GM19455 (cell line): ENCODE measurements at regions not wholly inside any gene's neighbourhood (a gene's known extent, or its start where the extent isn't known, plus 50 kb on each side); places are given as distances from the start of the nearest gene placed in this dataset.

ENCODE experiments used
- ATAC-seq: cut with Tn5 transposase; IDR thresholded peaks from one replicate; pipeline ENCODE4 v1.9.1; 2021; ENCODE audit not compliant: unreplicated experiment

DNA sequence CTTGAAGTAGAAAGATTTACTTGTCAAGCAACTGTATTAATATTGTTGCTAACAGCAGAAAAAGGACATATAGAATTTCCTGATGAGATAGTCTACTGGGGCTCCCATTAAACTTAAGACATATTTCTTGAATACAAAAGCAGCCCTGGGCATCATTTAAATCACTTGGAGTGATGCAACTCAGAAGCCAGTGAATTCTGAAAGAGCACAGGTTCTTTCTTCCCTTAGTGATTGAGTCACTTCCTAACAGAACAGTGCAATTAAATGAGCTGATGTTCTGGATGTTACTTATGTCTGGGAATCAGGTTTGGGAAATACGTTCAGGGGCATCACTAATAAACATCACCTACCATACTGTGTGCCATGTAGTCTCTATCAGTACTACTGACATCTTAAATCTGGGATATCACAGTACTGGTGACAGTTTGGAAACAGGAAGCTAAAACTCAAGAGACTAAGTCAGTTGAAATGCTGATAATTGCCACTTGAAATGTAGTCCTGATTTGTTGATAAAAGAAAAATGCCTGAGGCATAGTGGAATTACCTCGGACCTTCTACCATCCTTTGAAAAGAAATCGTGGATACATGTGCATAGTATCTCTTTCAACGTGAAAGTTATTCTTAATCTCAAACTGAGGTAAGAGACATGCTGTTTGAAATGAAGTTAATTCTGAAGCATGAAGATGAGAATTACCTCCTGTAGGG is 249.2 kb upstream of the GPRIN3 start:
- no peak for ATAC-seq

DNA sequence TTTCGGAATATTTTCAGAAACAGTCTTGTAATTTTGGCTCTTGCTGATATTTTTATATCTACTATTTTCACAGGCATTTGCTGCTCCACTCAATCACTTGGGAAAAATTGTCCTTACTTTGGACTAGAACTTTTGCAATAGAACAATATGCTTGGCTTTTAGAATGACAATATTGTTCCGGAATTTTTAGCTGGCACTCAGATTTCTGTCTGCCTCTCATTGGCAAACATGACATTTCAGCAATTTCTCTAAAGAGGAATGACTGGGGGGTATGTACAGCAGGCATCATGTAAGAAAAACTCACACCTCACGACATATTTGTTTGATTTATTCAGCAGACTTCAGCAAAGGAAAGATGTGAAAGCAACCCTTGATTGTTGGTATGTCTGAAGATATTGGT is 243.6 kb upstream of the GPRIN3 start:
- no peak for ATAC-seq

DNA sequence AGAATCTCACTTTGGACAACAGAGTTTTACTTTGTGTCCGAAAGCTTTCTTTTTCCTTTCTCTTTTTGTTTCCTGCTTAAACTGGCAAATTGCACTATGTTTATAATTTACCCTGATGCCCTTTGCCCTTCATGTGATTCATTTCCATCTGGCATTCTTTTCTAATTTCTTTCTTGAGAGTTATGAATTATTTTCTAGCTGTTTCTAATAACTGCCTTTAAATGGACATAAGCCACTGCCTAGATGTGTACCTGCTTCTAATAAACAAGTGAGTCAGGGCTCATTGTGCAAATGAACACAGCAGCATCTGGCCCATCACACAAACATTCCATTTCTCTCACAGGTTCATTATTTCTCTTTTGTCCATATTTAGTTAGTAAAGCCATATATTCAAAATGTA is 242.3 kb upstream of the GPRIN3 start:
- ATAC-seq = no peak

DNA sequence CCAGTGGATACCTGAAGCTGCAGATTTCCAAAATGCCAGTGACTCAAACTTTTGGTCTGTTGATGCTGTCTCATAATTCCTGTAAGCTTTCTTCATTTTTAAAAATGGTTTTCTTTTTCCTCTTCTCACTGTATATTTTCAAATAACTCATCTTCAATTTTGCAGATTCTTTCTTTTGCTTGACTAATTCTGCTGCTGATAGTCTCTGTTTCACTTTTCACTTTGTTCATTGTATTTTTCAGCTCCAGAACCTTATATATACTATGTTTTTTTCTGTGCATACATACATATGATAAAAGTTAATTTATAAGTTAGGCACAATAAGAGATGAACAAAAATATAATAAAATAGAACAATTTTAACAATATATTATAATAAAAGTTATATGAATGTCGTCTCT is 237.7 kb upstream of the GPRIN3 start:
- no peak for ATAC-seq

DNA sequence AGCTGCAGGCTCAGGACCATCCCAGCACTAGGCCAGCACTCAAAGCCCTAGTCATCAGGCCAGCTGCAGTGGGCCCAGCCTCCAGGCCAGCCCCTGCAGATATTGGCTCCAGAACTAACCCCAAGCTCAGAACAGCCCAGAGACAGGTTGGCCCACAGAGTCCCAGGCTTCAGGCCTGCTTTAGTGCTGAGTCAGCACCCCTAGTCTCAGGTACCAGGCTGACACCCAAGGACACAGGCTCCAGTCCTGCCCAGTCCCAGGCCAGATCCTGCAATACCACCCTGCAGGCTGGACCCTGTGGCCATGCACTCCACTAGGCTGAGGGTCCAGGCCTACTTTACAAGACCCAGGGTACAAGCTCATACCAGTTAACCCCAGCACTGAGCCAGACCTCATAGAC is 234.4 kb upstream of the GPRIN3 start:
- no peak for ATAC-seq

DNA sequence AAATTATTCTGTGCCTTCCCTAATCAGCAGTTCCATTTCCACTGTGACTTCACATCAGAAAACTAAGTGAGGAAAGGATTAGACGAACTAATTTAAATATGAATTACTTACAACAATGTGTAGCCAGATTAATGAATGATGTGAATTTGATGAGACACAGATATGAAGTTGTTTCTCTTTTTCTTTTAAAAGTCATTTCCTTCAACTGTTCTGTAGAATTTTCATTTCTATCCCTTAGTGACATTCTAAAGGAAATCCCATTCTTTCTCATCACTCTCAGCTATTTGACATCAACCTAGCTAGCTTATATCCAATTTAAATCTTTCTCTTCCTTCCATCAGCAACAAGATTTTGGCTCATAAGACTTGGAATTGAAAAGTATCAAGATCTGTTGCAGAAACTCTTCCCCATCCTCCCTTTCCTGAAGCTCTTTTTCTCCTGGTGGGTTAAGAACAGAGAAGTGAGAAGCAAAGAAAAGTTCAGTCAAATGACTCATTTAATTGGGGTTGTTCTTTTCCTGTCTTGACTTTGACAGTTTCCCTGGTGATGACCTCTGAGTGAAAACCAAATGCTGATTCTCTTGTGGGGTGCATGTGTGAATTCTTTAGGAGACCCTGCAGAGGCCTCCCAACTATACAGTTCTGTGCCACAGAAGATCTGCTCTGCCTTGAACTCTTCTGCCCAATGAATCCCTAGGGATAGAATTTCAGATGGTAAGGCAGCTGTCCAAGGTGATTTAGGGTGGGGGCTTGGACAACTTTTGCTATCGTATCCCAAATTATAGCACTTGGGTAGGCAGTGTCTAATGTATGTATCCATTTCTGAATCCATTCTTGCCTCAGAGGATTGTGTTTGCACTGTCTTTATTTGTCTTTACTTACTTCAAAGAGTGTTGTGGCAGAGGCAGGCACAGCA is 232.5 kb upstream of the GPRIN3 start:
- ATAC-seq = no peak

DNA sequence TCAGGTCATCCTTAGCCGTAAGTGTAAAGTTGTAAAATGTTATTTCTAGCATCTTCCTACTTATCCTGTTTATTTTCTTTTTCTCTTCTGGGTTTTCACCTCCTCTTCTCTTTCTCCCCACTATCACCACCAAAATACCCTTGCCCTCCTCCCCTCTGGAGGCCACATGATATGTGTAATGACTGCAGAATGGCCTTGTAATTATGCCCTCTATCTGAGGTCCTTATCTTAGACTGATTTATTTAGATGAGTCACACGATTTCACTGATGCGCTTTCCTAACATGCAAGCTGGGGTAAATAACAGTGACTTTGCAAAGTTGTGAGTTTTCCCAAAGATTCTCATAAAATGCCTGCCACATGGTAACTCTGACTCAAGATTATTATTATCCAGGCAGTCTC is 231.8 kb upstream of the GPRIN3 start:
- no peak for ATAC-seq

DNA sequence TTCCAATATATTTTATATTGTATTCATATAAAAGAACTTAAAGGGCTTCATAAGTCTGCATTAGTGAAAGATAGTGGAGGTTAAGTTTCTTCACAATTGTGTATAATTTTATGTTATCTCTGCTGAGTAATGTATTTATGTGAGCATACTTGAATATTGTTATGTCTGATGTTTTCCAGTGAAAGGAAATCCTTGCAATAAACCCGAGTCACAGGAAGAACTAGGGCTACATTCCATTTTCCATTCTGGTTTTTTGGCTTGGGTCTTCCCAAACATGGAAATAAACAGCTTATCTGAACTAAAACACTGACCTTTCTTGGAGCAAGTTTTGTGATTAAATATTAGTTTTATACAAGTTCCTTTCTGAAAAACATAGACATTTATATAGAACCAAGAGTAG is 231.3 kb upstream of the GPRIN3 start:
- ATAC-seq = no peak

DNA sequence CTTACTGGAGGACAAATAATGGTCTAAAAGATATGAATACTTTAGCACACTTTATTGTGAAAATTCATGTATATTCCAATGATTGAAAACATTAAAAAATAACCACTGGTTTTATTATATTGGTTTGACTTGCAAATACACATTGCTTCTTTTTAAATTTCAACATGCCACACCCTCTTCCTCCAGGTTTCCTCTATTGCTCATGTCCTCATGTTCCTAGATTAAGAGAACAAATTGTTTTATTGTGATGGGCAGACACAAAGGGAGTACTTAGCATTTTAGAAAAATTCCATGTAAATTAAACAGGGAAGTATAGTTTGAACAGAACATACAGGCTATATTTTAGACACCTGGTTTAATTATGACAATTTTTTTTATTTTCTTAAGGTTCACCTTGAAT is 230.6 kb upstream of the GPRIN3 start:
- ATAC-seq = no peak

DNA sequence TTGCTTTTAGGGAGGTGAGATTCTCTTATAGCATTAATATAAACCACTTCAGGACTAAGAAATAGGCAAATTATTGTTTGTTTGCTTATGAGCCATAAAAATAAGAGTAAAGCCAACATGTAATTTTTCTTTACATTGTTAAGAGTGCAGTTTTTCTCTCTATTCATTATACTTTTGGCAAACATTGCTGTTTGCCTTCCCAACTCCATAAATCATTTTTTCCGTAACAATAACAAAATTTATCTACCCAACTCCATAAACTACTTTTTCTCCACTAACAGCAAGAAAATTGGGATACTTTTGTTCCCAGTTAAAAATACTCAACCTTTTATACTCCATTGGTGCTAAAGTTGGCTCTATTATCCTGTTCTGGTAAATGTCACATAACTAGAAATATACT is 229.7 kb upstream of the GPRIN3 start:
- ATAC-seq = no peak

DNA sequence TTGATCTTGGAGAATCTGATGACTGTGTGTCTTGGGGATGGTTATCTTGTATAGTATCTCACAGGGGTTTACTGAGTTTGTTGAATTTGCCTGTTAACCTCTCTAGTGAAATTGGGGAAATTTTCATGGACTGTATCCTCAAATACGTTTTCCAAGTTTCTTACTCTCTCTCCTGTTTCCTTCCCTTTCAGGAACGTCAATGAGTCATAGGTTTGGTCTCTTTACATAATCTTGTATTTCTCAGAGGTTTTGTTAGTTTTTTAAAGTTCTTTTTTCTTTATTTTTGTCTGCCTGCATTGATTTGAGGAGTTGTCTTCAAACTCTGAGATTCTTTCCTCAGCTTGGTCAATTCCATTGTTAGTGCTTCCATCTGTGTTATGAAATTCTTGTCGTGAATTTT is 227.7 kb upstream of the GPRIN3 start:
- ATAC-seq = no peak

DNA sequence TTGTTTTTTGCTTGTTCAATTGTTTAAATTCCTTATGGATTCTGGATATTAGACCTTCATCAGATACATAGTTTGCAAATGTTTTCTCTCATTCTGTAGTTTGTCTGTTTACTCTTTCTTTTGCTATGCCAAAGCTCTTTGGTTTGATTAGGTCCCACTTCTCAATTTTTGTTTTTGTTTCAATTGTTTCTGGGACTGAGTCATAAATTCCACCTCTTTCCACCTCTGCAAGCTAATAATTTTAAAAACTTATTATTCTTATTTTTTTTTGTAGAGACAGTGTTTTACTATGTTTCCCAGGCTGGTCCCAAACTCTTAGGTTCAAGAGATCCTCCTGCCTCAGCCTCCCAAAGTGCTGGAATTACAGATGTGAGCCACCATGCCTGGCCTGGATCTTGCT is 226.8 kb upstream of the GPRIN3 start:
- ATAC-seq = no peak

DNA sequence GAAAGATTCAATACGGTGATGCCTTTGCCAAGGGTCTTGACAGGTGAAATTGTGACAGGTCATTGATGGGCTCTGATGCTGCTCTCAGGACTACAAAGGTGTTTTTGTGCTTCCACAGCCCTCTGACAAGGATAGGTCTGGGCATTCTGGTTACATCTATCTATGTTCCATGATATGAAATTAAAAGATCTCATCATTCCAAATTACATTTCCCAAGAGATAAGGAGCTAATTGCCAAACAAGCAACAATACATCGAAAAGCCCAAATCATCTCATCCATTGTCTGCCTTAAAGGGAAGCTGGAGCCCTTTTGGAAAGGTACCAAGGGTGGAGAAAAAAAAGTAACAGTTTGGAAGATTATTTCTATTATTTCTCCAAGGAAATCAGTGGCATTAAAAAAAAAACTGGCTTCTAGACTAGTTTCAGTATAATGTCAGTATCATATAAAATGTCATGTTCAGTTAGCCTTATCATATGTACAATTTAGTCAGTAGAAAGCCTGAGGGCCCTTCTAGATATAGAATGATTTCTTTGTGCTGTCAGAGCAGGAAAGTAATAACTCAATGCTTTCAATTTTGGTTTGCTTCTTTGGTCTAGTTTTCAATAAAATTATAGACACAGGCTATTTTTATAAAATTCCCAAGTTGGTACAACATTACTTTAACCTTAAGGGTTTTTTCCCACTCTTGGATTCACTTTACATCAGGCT is 224.5 kb upstream of the GPRIN3 start:
- ATAC-seq = no peak

DNA sequence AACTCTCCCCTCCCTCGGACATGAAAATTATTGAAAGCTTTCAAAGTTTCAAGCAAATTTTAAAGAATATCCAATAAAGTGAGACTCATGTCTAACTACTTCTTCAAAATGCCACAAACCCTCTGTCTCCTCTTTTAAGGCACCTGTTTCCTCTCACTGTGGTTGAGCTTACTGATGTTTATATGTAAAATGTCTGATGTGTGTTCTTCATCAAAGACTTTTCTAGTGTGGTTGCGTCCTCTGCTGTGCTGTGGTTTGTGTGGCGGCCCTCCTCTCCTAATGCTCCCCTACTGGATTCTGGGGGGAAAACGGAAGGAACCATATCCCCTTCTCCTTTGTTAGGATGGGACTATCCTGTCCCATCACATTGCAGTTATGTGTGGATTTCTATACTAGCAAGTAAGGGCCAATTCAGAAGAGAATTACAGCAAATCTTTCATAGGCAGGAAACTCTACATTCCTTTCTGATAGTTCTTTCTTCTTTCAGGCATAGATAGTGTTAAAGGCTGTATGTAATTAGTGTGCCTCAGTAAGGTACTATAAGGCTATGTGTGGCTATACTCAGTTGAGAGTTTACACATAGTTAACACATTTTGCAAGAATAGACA is 221.0 kb upstream of the GPRIN3 start:
- no peak for ATAC-seq

DNA sequence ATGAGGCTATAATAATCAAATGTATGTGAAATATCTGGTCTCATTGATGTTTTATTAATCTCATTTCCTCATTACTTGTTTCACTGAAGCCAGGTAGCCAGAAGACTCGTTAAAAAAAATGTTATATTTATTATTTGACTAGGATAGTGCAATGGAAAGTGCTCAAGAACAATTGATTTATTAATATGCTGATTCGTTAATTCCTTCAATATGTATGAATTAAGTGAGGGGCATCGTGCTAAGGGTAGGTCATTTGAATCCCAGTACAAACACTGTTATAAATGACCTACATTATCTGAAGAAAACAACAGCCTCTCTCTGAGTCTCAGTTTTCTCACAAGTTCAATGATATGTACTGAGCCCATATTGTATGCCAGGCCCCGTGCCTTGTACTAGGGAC is 214.2 kb upstream of the GPRIN3 start:
- no peak for ATAC-seq

DNA sequence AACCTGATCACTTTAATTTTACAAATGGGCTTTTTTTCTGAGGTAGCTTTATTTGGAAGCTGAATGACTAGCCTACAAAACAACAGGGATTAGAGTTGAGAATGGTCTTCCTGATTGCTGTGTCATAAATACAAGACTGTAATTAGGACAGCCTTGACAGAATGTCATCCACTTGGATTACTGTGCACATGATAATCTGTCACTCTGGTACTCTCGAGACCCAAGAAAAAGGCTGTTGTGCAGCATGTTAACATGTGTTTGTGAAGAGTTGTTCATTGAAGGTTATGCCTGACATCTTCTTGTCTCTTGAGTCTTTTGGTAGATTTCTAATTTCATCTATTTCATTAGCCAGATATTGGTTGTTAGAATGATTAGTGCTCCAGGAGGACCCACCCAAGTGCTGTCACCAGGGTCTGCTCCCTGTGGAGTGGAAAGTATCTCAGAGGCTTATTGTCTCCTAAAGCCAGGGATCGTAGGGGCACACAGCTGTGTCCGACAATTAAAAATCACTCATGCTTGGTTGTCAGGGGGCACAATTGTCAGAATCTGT is 212.2 kb upstream of the GPRIN3 start:
- ATAC-seq = no peak

DNA sequence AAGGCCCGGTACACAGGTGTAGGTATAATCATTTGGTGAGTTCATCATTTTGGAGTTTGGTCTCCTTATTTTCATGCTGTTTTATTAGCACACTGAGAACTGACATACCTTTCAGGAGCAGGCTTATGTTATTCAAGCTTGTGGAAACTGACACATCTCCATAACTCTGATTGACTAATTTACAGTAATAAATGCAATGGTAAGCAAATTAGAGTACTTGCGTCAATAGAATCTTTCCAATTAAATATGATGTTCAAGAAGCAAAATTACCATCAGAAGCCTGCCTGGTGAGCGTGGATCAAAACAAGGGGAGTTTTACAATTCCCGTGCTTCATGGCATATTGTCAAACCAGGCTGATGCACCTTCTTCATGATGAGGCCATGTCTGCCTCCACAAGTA is 210.7 kb upstream of the GPRIN3 start:
- ATAC-seq = no peak

DNA sequence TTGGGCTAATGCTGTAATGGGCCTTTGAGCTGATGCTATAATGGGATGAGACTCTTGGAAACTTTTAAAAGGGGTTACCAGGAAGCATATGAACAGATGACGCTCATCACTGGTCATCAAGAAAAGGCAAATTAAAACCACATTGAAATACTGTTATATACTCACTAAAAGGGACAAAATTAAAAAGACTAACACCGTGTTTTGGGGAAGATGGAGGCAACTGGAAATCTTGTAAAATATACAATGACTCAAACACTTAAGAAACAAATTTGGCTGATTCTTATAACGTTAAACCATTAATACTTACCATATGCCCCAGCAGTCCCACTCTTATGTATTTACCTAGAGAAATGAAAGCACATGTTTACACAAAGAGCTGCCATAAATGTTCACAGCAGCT is 207.2 kb upstream of the GPRIN3 start:
- no peak for ATAC-seq

DNA sequence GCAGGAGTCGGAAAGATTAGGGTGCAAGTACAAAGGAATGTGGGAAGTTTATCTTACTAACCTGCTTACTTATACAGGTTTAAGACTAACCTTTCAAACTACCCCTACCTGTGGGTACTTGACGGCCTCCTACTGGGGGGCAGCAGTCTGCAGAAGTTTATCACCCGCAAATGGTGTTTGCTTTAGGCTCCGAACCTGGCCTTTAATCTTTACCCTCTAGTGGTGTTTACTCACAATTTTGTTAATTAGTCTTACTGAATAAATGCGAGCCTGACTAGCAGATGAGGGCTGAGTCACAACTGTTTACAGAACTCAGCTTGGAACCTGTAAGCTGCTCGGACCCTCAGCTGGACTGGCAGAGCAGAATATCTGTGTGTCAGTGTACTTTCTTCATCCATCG is 204.2 kb upstream of the GPRIN3 start:
- ATAC-seq = no peak

DNA sequence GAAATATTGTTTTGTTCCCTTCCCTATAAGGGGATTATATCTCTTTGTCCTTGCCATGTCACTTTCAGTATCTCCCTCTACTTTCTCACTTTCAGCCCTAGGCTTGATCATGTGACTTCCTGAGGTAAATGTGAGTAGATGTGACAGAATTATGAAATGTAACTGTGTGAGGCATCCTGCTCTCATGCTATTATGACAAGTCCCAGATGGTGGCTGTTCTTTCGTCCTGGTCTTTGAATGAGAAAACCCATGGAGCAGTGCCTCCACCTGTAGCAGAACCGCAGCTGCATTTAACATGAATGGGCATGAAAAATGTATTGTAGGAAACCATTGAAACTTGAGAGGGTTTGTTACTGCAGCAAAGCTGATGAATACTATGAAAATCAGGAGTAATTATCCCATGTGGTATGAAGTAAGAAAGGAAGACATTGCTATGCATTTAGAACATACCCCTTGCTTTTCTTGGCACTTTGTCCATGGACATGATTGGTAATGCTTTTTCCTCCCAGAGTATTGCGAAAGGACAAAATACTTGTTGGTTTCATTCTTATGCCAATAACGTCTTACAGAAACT is 202.2 kb upstream of the GPRIN3 start:
- peak; percentile 98 for ATAC-seq
